SU-DHL-6 (cell line): ENCODE measurements at regions not wholly inside any gene's neighbourhood (a gene's known extent, or its start where the extent isn't known, plus 50 kb on each side); places are given as distances from the start of the nearest gene placed in this dataset.

Source experiments
- H2AFZ ChIP-seq: fragments of 200-600 bp; sonication (generic); 2 replicates; pipeline ENCODE4 v1.6.1; 2014; ENCODE audit warnings: low read depth, mild to moderate bottlenecking, moderate library complexity, mixed read lengths, antibody characterized with exemption, low read length; ENCODE audit not compliant: severe bottlenecking
- H3F3A ChIP-seq: fragments of 200-600 bp; shearing (Covaris generic); 2 replicates; pipeline ENCODE4 v1.6.0; 2016; ENCODE audit warnings: antibody characterized with exemption, mild to moderate bottlenecking; ENCODE audit not compliant: insufficient read depth
- H3K27ac ChIP-seq: fragments of 200-600 bp; sonication (generic); 2 replicates; pipeline ENCODE4 v1.5.1; 2016; ENCODE audit warnings: low read depth, mild to moderate bottlenecking, low read length, moderate library complexity, mixed read lengths
- H3K27me3 ChIP-seq: fragments of 200-600 bp; sonication (generic), shearing (Covaris generic); 2 replicates; pipeline ENCODE4 v1.6.0; 2014; ENCODE audit warnings: mild to moderate bottlenecking, low read length
- H3K36me3 ChIP-seq: fragments of 200-600 bp; sonication (generic); 2 replicates; pipeline ENCODE4 v1.6.1; 2014; ENCODE audit warnings: mild to moderate bottlenecking, low read length, mixed read lengths
- H3K4me2 ChIP-seq: fragments of 300-600, 200-600 bp; shearing (Covaris generic), sonication (generic); 2 replicates; pipeline ENCODE4 v1.6.0; 2014; ENCODE audit warnings: low read length, low read depth, mild to moderate bottlenecking; ENCODE audit not compliant: poor library complexity, severe bottlenecking
- H3K4me3 ChIP-seq: fragments of 200-600 bp; sonication (generic); 2 replicates; pipeline ENCODE4 v1.5.1; 2014; ENCODE audit warnings: antibody characterized with exemption, low read length, mild to moderate bottlenecking, mixed read lengths; ENCODE audit not compliant: insufficient read depth, poor library complexity, severe bottlenecking
- H3K79me2 ChIP-seq: fragments of 200-600 bp; sonication (generic); 2 replicates; pipeline ENCODE4 v1.6.1; 2014; ENCODE audit warnings: mild to moderate bottlenecking, low read length, moderate library complexity; ENCODE audit not compliant: insufficient read depth
- H3K9ac ChIP-seq: fragments of 200-600 bp; sonication (generic); 2 replicates; pipeline ENCODE4 v1.7.0; 2014; ENCODE audit warnings: mild to moderate bottlenecking, low read length
- H3K9me2 ChIP-seq: fragments of 200-600 bp; sonication (generic); replicated peaks from 2 replicates; pipeline ENCODE4 v1.6.1; 2014; ENCODE audit warnings: low read length; ENCODE audit not compliant: insufficient read depth
- H3K9me3 ChIP-seq: fragments of 200-600 bp; sonication (generic); 2 replicates; pipeline ENCODE4 v1.6.1; 2014; ENCODE audit warnings: low read length, mixed read lengths; ENCODE audit not compliant: insufficient read depth
- H4K20me1 ChIP-seq: fragments of 200-600 bp; sonication (generic); 2 replicates; pipeline ENCODE4 v1.6.1; 2014; ENCODE audit warnings: low read depth, mild to moderate bottlenecking, antibody characterized with exemption, low read length, moderate library complexity, mixed read lengths
- EZH2phosphoT487 ChIP-seq: fragments of 200-600 bp; sonication (generic), shearing (Covaris generic); conservative IDR thresholded peaks from 2 replicates; pipeline ENCODE4 v1.6.1; 2018; ENCODE audit warnings: mild to moderate bottlenecking, antibody characterized with exemption, low read length, moderate library complexity, mixed read lengths
- TF ChIP-seq, protein P1 (sequence below): fragments of 200-600 bp; sonication (generic); IDR thresholded peaks from one replicate; pipeline ENCODE4 v1.5.1; 2017; ENCODE audit warnings: antibody characterized with exemption, mild to moderate bottlenecking, low read length, moderate library complexity; ENCODE audit not compliant: insufficient read depth, poor library complexity, severe bottlenecking

DNA sequence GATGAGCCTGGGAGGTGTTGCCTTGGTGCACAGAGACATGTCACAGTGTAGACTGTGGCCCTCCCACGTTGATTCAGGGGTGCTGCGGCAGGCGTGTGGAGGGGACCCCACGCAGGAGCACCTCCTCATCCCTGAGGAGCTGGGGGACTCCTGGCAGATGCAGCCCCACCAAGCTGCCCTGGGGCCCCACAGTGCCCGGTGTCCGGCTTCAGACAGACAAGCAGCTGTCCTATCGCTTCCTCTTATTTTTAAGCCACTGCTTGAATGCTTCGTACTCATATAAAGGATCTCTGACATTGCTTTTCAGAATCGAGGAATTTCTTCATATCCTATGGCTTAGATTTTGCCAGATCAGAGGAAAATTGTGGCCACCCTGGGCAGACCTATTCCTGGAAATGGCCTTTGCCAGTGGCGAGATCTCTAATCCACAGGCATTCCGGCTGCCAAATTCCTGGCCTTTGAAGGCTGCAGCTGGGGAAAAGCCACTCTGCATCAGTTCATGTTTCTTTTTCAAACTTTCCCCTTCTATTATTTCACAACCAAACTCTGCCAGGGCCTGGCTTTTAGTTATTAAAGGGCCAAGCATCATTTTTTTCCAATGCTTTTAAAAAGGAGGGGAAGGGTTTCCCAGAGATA, 337.0 kb downstream of the THBS2 start:
- H3K9me3 ChIP-seq: no peaks in the 10 kb centered on the region
- no peak overlapping the region for H3K9ac ChIP-seq
- no peak overlapping the region for H3K4me3 ChIP-seq
- H3K9me2 ChIP-seq: no peaks in the 10 kb centered on the region
- no peak for TF ChIP-seq EZH2phosphoT487
- TF ChIP-seq, protein P1, sequence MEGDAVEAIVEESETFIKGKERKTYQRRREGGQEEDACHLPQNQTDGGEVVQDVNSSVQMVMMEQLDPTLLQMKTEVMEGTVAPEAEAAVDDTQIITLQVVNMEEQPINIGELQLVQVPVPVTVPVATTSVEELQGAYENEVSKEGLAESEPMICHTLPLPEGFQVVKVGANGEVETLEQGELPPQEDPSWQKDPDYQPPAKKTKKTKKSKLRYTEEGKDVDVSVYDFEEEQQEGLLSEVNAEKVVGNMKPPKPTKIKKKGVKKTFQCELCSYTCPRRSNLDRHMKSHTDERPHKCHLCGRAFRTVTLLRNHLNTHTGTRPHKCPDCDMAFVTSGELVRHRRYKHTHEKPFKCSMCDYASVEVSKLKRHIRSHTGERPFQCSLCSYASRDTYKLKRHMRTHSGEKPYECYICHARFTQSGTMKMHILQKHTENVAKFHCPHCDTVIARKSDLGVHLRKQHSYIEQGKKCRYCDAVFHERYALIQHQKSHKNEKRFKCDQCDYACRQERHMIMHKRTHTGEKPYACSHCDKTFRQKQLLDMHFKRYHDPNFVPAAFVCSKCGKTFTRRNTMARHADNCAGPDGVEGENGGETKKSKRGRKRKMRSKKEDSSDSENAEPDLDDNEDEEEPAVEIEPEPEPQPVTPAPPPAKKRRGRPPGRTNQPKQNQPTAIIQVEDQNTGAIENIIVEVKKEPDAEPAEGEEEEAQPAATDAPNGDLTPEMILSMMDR: no peak
- no peak overlapping the region for H3K27ac ChIP-seq
- no peaks in the 10 kb centered on the region for H3F3A ChIP-seq
- H3K4me2 ChIP-seq: no peak overlapping the region
- no peaks in the 10 kb centered on the region for H3K79me2 ChIP-seq
- no peaks in the 10 kb centered on the region for H3K36me3 ChIP-seq
- no peaks in the 10 kb centered on the region for H3K27me3 ChIP-seq
- H4K20me1 ChIP-seq: no peaks in the 10 kb centered on the region
- no peak overlapping the region for H2AFZ ChIP-seq

DNA sequence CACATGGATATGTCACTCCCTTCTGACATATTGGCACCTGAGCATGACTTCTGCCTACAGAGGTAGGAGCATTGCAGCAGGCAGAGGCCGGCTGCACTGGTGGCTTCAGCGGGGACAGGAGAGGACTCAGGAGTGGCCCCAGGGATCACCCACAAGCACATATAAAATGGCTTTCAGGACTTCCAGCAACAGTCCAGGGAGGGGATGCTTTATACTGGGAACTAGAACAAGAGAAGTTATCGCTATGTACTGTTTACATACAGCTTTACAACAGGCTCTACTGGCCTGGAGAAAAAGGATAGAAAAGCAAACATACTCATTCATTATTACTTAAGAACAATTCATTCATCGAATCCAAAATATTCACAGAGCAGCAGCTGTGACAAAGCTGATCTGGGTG, 337.8 kb downstream of the THBS2 start:
- Histone ChIP-seq H3K79me2 (no peaks in the 10 kb centered on the region), H3K9ac (no peak overlapping the region), H3K27ac (no peak overlapping the region), H4K20me1 (no peaks in the 10 kb centered on the region), H3K27me3 (no peaks in the 10 kb centered on the region), H3K9me2 (no peaks in the 10 kb centered on the region), H3K9me3 (no peaks in the 10 kb centered on the region), H3K4me3 (no peak overlapping the region), H3K4me2 (no peak overlapping the region), H3F3A (no peaks in the 10 kb centered on the region), H2AFZ (no peak overlapping the region), H3K36me3 (no peaks in the 10 kb centered on the region)
- no peak for TF ChIP-seq EZH2phosphoT487
- TF ChIP-seq, protein P1: no peak

DNA sequence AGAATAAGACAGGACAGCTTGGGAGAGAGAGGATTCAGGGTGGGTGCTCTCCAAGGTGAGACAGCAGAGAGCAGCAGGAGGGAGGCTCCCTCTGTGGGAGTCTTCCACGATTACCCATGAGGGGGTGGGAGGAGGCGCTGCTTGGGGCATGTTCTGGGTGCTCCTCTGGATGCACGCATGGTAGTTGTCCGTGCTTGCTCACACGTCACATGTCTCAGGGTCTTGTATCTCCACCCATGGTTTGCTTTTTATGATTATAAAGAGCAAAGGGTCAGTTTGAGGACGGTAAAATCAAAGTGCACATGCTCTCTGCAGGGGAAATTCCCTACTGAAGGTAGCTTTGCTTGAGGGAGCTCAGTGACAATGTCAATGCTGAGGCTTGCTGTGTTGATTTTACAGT, 338.4 kb downstream of the THBS2 start:
- H3K79me2 ChIP-seq: no peaks in the 10 kb centered on the region
- H4K20me1 ChIP-seq: no peaks in the 10 kb centered on the region
- no peaks in the 10 kb centered on the region for H3K9me3 ChIP-seq
- H3K27me3 ChIP-seq: no peaks in the 10 kb centered on the region
- TF ChIP-seq, protein P1: no peak
- no peak for TF ChIP-seq EZH2phosphoT487
- no peak overlapping the region for H3K9ac ChIP-seq
- H3K36me3 ChIP-seq: no peaks in the 10 kb centered on the region
- no peak overlapping the region for H3K4me2 ChIP-seq
- H3K9me2 ChIP-seq: no peaks in the 10 kb centered on the region
- no peak overlapping the region for H3K4me3 ChIP-seq
- H3F3A ChIP-seq: no peaks in the 10 kb centered on the region
- no peak overlapping the region for H2AFZ ChIP-seq
- H3K27ac ChIP-seq: no peak overlapping the region
